Fibroblast of lung (primary cell): ENCODE measurements at regions not wholly inside any gene's neighbourhood (a gene's known extent, or its start where the extent isn't known, plus 50 kb on each side); places are given as distances from the start of the nearest gene placed in this dataset.

Source experiments
- DNase-seq, 2 donors: peaks; one replicate each; pipeline versions ENCODE4 v3.0.0 to v3.0.0-alpha.2; 2010; ENCODE audit warnings: low read depth in 2 of 2
- H2AFZ ChIP-seq: 2 replicates; pipeline ENCODE4 v1.5.1; 2012; ENCODE audit warnings: low read length, control low read depth, inconsistent platforms
- H3K27ac ChIP-seq: 2 replicates; pipeline ENCODE4 v1.5.1; 2011; ENCODE audit warnings: low read length, control low read depth; ENCODE audit not compliant: insufficient read depth
- H3K27me3 ChIP-seq: 2 replicates; pipeline ENCODE4 v1.5.1; 2011; ENCODE audit warnings: mild to moderate bottlenecking, low read length; ENCODE audit not compliant: control insufficient read depth, insufficient read depth
- H3K36me3 ChIP-seq: 2 replicates; pipeline ENCODE4 v1.5.1; 2011; ENCODE audit warnings: low read length; ENCODE audit not compliant: control insufficient read depth, insufficient read depth
- H3K4me1 ChIP-seq: 2 replicates; pipeline ENCODE4 v1.5.1; 2011; ENCODE audit warnings: low read length; ENCODE audit not compliant: control insufficient read depth, insufficient read depth; ENCODE audit errors: extremely low read depth
- H3K4me2 ChIP-seq: 2 replicates; pipeline ENCODE4 v1.5.1; 2011; ENCODE audit warnings: low read length, control low read depth; ENCODE audit not compliant: insufficient read depth; ENCODE audit errors: extremely low read depth
- H3K4me3 ChIP-seq, 4 experiments: fragments of 200-600 bp in 1 of 4; sonication (generic) in 1 of 4; replicated peaks in 1 of 4; 2 replicates each; pipeline ENCODE4 v1.5.1; 2011 to 2016; ENCODE audit warnings: low read length in 4 of 4, low read depth in 3 of 4, mild to moderate bottlenecking in 3 of 4, control low read depth in 2 of 4, inconsistent platforms in 1 of 4, mixed read lengths in 1 of 4; ENCODE audit not compliant: insufficient read depth in 1 of 4; ENCODE audit errors: control extremely low read depth in 1 of 4
- H3K79me2 ChIP-seq: 2 replicates; pipeline ENCODE4 v1.5.1; 2012; ENCODE audit warnings: mild to moderate bottlenecking, low read length, inconsistent platforms; ENCODE audit not compliant: control insufficient read depth, insufficient read depth
- H3K9ac ChIP-seq: 2 replicates; pipeline ENCODE4 v1.5.1; 2011; ENCODE audit warnings: mild to moderate bottlenecking, low read length, control low read depth; ENCODE audit not compliant: insufficient read depth
- H3K9me3 ChIP-seq: 2 replicates; pipeline ENCODE4 v1.5.1; 2012; ENCODE audit warnings: low read depth, low read length; ENCODE audit not compliant: control insufficient read depth, insufficient read depth
- H4K20me1 ChIP-seq: 2 replicates; pipeline ENCODE4 v1.5.1; 2011; ENCODE audit warnings: low read length; ENCODE audit not compliant: control insufficient read depth, insufficient read depth; ENCODE audit errors: extremely low read depth
- CTCF ChIP-seq, 2 donors: IDR thresholded peaks in 1 of 2; conservative IDR thresholded peaks in 1 of 2; 1 replicate in 1 of 2; 2 replicates in 1 of 2; pipeline ENCODE4 v1.5.1; 2011 to 2012; ENCODE audit warnings: low read length in 2 of 2, control low read depth in 1 of 2, inconsistent platforms in 1 of 2, low read depth in 1 of 2, mild to moderate bottlenecking in 1 of 2
- EZH2 ChIP-seq: IDR thresholded peaks from 2 replicates; pipeline ENCODE4 v1.5.1; 2012; ENCODE audit warnings: low read length, control low read depth, mild to moderate bottlenecking; ENCODE audit errors: missing control alignments

DNA sequence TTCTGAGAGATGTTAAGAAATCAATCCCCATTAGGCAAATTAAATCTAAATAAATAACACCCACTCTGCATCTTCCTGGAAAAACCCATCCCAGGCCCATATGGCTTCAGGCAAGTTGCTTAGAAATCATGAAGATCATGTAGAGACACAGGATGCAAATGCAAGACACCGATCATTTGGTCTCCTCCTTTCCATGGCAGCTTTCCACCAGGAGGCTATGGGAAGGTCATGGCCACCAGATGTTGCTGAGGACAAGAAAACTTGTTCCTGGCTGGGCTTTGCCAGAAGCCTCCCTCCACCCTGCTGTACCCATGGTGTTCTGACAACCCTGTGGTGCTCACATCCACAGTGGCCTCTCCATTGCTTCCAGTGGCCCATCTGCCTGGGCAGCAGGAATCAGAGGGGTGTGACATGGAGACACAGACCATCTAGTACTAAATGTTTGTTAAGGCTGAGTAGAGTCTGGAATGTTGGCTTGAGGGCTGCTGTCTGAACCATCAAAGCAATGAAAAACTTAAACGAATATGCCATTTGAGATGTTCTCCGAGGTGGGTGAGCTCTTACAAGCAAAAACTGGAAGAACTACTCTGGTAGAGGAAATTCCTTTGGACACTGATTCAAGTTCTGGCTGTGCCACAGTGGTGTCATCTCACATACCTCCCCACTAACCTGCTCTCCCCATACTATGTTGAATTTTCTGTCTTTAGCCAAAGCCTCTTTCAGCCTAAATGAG, 293.2 kb downstream of the TNS1 start:
- Histone ChIP-seq H4K20me1 (no peaks in the 10 kb centered on the region), H3K4me2 (no peak overlapping the region), H2AFZ (no peak overlapping the region), H3K79me2 (no peaks in the 10 kb centered on the region), H3K27ac (no peak overlapping the region), H3K9me3 (no peaks in the 10 kb centered on the region), H3K4me3 (no peak overlapping the region), H3K4me1 (peaks cover 18% of the 10 kb centered on the region), H3K36me3 (no peaks in the 10 kb centered on the region), H3K9ac (no peak overlapping the region), H3K27me3 (no peaks in the 10 kb centered on the region)
- DNase-seq = no peak
- TF ChIP-seq EZH2 (no peak), CTCF (conservative IDR thresholded peaks at IDR 0.05 in 1 of 2, IDR thresholded peaks at IDR 0.05 in 1 of 2; ENCODE audit: low read depth in 1 of 2, low read length in 2 of 2) (no peak)

GRCh38 chr2:217707131-217707611, 295.6 kb downstream of the TNS1 start:
- Histone ChIP-seq H3K27me3 (no peaks in the 10 kb centered on the region), H2AFZ (peak overlapping the region; percentile 21), H4K20me1 (no peaks in the 10 kb centered on the region), H3K36me3 (no peaks in the 10 kb centered on the region), H3K27ac (no peak overlapping the region), H3K4me3 (no peak overlapping the region), H3K4me2 (no peak overlapping the region), H3K4me1 (peaks cover 9% of the 10 kb centered on the region), H3K9ac (no peak overlapping the region), H3K79me2 (no peaks in the 10 kb centered on the region), H3K9me3 (no peaks in the 10 kb centered on the region)
- TF ChIP-seq CTCF (conservative IDR thresholded peaks at IDR 0.05 in 1 of 2, IDR thresholded peaks at IDR 0.05 in 1 of 2; ENCODE audit: low read depth in 1 of 2, low read length in 2 of 2) (no peak), EZH2 (no peak)
- DNase-seq = peak in 1 of 2 donors; percentile 65

DNA sequence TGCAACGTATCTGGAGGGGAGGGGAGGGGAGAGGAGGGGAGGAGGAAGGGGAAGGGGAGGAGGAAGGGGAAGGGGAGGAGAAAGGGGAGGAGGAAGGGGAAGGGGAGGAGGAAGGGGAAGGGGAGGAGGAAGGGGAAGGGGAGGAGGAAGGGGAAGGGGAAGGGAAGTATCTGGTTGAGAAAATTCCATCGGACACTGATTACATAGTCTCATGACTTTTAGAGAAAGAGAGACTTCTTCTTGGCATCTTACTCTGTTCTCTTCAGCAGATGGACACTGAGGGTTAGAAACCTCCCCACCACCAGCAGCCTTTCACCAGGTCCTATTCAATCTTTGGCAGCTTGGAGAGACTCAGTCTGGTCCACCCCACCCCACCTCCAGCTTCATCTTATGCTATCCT, 296.3 kb downstream of the TNS1 start:
- H3K27me3 ChIP-seq = no peaks in the 10 kb centered on the region
- no peak overlapping the region for H2AFZ ChIP-seq
- H3K4me2 ChIP-seq = no peak overlapping the region
- no peak overlapping the region for H3K4me3 ChIP-seq
- H3K9me3 ChIP-seq = no peaks in the 10 kb centered on the region
- H3K27ac ChIP-seq = no peak overlapping the region
- no peak overlapping the region for H3K9ac ChIP-seq
- peaks cover 9% of the 10 kb centered on the region for H3K4me1 ChIP-seq
- no peaks in the 10 kb centered on the region for H3K79me2 ChIP-seq
- no peaks in the 10 kb centered on the region for H3K36me3 ChIP-seq
- TF ChIP-seq EZH2 (no peak), CTCF (conservative IDR thresholded peaks at IDR 0.05 in 1 of 2, IDR thresholded peaks at IDR 0.05 in 1 of 2; ENCODE audit: low read depth in 1 of 2, low read length in 2 of 2) (no peak)
- DNase-seq = no peak
- no peaks in the 10 kb centered on the region for H4K20me1 ChIP-seq
